ENCODE measurements at regions not wholly inside any gene's neighbourhood (a gene's known extent, or its start where the extent isn't known, plus 50 kb on each side); places are given as distances from the start of the nearest gene placed in this dataset.
"Not testable (repeated sequence)": the region's sequence is repeated elsewhere in the genome, so short reads cannot be mapped to it uniquely, and the experiment has no call there.

GRCh38 chr11:134841411-134841810, 429.4 kb upstream of the B3GAT1 start:
- no peak for TF ChIP-seq ZNF70 (CRISPR knock-in tag; IDR thresholded peaks at IDR 0.05)
- ATAC-seq = no peak

- TF ChIP-seq ZNF8 (CRISPR knock-in tag; IDR thresholded peaks at IDR 0.05) = no peak
- no peak for TF ChIP-seq CSRNP3 (CRISPR knock-in tag; IDR thresholded peaks at IDR 0.05)
- TF ChIP-seq TSHZ2 (CRISPR knock-in tag; IDR thresholded peaks at IDR 0.05) = no peak
- TF ChIP-seq PATZ1 (CRISPR knock-in tag; IDR thresholded peaks at IDR 0.05; ENCODE audit: borderline replicate concordance) = no peak
- TF ChIP-seq ARNTL (CRISPR knock-in tag; IDR thresholded peaks at IDR 0.05; ENCODE audit: borderline replicate concordance, low read depth) = no peak
- TF ChIP-seq TOX (CRISPR knock-in tag; IDR thresholded peaks at IDR 0.05; ENCODE audit: borderline replicate concordance) = no peak
- no peak for TF ChIP-seq ZC3H10 (CRISPR knock-in tag; IDR thresholded peaks at IDR 0.05)
- no peak for TF ChIP-seq BACH2 (CRISPR knock-in tag; IDR thresholded peaks at IDR 0.05; ENCODE audit: borderline replicate concordance)
- no peak for TF ChIP-seq RARB (CRISPR knock-in tag; IDR thresholded peaks at IDR 0.05)
- no peak for TF ChIP-seq TCF4 (CRISPR knock-in tag; IDR thresholded peaks at IDR 0.05; ENCODE audit: borderline replicate concordance)
- TF ChIP-seq POU6F1 (CRISPR knock-in tag; IDR thresholded peaks at IDR 0.05; ENCODE audit: borderline replicate concordance, low read depth) = no peak
- no peak for TF ChIP-seq ZNF565 (CRISPR knock-in tag; conservative IDR thresholded peaks at IDR 0.05; ENCODE audit: low read depth)
- no peak for TF ChIP-seq ZFP30 (CRISPR knock-in tag; IDR thresholded peaks at IDR 0.05)
- no peak for ATAC-seq
Measured at GRCh38 chr11:134840945-134841344, 428.9 kb upstream of the B3GAT1 start.

GRCh38 chr11:134840165-134840564, 428.1 kb upstream of the B3GAT1 start:
- not testable (repeated sequence) for ATAC-seq

GRCh38 chr11:134838708-134839107, 426.7 kb upstream of the B3GAT1 start:
- ATAC-seq = no peak
- no peak for TF ChIP-seq ZC3H10 (CRISPR knock-in tag; IDR thresholded peaks at IDR 0.05)
- TF ChIP-seq GLIS3 (CRISPR knock-in tag; IDR thresholded peaks at IDR 0.05) = no peak
- no peak for TF ChIP-seq ZFP30 (CRISPR knock-in tag; IDR thresholded peaks at IDR 0.05)
- TF ChIP-seq TOX (CRISPR knock-in tag; IDR thresholded peaks at IDR 0.05; ENCODE audit: borderline replicate concordance) = no peak
- no peak for TF ChIP-seq ISL1 (CRISPR knock-in tag; IDR thresholded peaks at IDR 0.05)
- TF ChIP-seq TCF4 (CRISPR knock-in tag; IDR thresholded peaks at IDR 0.05; ENCODE audit: borderline replicate concordance) = no peak
- TF ChIP-seq CSDC2 (CRISPR knock-in tag; IDR thresholded peaks at IDR 0.05) = no peak
- TF ChIP-seq ESRRG (CRISPR knock-in tag; IDR thresholded peaks at IDR 0.05) = no peak
- no peak for TF ChIP-seq CSRNP3 (CRISPR knock-in tag; IDR thresholded peaks at IDR 0.05)
- TF ChIP-seq POU6F1 (CRISPR knock-in tag; IDR thresholded peaks at IDR 0.05; ENCODE audit: borderline replicate concordance, low read depth) = no peak
- TF ChIP-seq PATZ1 (CRISPR knock-in tag; IDR thresholded peaks at IDR 0.05; ENCODE audit: borderline replicate concordance) = no peak
- no peak for TF ChIP-seq PPARA (CRISPR knock-in tag; IDR thresholded peaks at IDR 0.05; ENCODE audit: borderline replicate concordance)
- no peak for TF ChIP-seq BACH2 (CRISPR knock-in tag; IDR thresholded peaks at IDR 0.05; ENCODE audit: borderline replicate concordance)
- no peak for TF ChIP-seq ZFP3 (CRISPR knock-in tag; IDR thresholded peaks at IDR 0.05)
- no peak for TF ChIP-seq OSR1 (CRISPR knock-in tag; IDR thresholded peaks at IDR 0.05)
- no peak for TF ChIP-seq CREB5 (CRISPR knock-in tag; IDR thresholded peaks at IDR 0.05; ENCODE audit: low read depth)
